GM18519 (cell line): ENCODE measurements at regions not wholly inside any gene's neighbourhood (a gene's known extent, or its start where the extent isn't known, plus 50 kb on each side); places are given as distances from the start of the nearest gene placed in this dataset.
A peak's percentile ranks its signal among the peaks of the same experiment; 100 is the strongest.

Experiments
- ATAC-seq: cut with Tn5 transposase; IDR thresholded peaks from one replicate; pipeline ENCODE4 v1.9.1; 2021; ENCODE audit warnings: mild to moderate bottlenecking, moderate library complexity; ENCODE audit not compliant: unreplicated experiment, low FRiP score

GRCh38 chr14:97025722-97026121 is 228.5 kb downstream of the VRK1 start:
- ATAC-seq: no peak

- no peak for ATAC-seq
Observed at GRCh38 chr14:97027256-97027999, 230.2 kb downstream of the VRK1 start.

GRCh38 chr14:97028382-97028781 is 231.2 kb downstream of the VRK1 start:
- ATAC-seq: no peak

- ATAC-seq: no peak
Observed at GRCh38 chr14:97029800-97030199, 232.6 kb downstream of the VRK1 start.

- no peak for ATAC-seq
Observed at GRCh38 chr14:97031530-97031929, 234.3 kb downstream of the VRK1 start.

- ATAC-seq: no peak
Observed at GRCh38 chr14:97033556-97034081, 236.4 kb downstream of the VRK1 start.

GRCh38 chr14:97036086-97036852 is 239.1 kb downstream of the VRK1 start:
- no peak for ATAC-seq

- ATAC-seq: peak; percentile 47
Observed at GRCh38 chr14:97039717-97040363, 242.7 kb downstream of the VRK1 start.

GRCh38 chr14:97046967-97047366 is 249.8 kb downstream of the VRK1 start:
- no peak for ATAC-seq

- ATAC-seq: no peak
Observed at GRCh38 chr14:97052001-97052400, 254.8 kb downstream of the VRK1 start.

- no peak for ATAC-seq
Observed at GRCh38 chr14:97053941-97054340, 256.8 kb downstream of the VRK1 start.

GRCh38 chr14:97055355-97055754 is 258.2 kb downstream of the VRK1 start:
- no peak for ATAC-seq

- ATAC-seq: no peak
Observed at GRCh38 chr14:97056086-97056485, 258.9 kb downstream of the VRK1 start.

- no peak for ATAC-seq
Observed at GRCh38 chr14:97057238-97058073, 260.3 kb downstream of the VRK1 start.

- no peak for ATAC-seq
Observed at GRCh38 chr14:97058074-97058467, 260.9 kb downstream of the VRK1 start.

- no peak for ATAC-seq
Observed at GRCh38 chr14:97058589-97058988, 261.4 kb downstream of the VRK1 start.

GRCh38 chr14:97061198-97061597 is 264.0 kb downstream of the VRK1 start:
- ATAC-seq: no peak

- no peak for ATAC-seq
Observed at GRCh38 chr14:97061714-97062113, 264.5 kb downstream of the VRK1 start.

- no peak for ATAC-seq
Observed at GRCh38 chr14:97065305-97066067, 268.3 kb downstream of the VRK1 start.
